ENCODE measurements at regions not wholly inside any gene's neighbourhood (a gene's known extent, or its start where the extent isn't known, plus 50 kb on each side); places are given as distances from the start of the nearest gene placed in this dataset.

DNA sequence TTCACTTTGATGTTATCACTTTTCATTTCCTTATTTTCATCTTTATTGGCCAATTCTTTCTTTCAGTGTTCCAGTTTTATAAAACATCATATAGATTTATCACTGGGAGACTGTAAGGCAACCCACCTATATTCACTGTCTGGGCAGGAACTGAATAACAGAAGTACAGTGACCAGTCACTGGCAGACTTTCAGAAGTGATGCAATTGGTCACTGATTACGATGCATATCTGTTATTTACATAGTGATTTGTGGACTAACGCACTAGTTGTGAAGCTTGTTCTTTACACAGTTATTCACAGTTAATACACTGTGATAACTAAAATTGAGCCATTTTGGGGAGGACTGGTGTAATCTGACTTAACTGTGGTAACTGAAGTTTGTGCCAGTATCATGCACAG lies 190.2 kb upstream of the DPH6 start:
- no peak for DNase-seq

DNA sequence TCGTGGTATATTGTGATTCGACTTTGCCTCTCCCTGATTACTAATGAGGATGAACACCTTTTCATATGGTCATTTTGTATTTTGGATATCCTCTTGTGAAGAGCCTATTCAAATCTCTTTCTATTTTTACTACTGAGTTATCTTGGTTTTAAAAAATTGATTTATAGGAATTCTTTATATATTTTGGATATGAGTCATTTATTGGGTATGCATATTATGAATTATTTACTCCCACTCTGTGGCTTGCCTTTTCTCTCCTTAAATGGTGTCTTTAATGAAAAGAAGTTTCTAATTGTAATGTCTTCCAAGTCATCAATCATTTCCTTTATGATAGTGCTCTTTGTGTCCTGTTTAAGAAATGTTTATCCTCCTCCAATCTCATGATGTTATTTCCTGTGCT lies 191.5 kb upstream of the DPH6 start:
- DNase-seq = no peak

GRCh38 chr15:35738370-35738769 lies 192.4 kb upstream of the DPH6 start:
- DNase-seq = no peak

DNA sequence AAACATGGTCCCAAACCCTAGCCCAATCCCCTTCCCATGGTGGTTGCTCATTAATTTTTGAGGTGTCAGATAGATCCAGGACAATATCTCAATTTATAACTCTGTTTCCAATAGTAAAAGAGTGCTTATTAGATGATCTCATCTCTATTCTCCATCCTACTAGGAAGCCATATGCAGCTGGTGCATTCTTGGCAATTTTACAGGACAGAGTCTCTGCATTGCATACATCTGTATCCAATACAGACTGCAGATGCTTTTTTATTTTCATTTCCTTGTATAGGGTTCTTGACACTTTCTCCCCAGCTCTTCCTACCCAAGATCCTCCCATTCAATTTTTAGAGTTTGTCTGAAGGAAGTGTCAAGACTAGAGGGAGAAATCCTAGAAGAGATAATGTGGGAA lies 194.8 kb upstream of the DPH6 start:
- DNase-seq = no peak

DNA sequence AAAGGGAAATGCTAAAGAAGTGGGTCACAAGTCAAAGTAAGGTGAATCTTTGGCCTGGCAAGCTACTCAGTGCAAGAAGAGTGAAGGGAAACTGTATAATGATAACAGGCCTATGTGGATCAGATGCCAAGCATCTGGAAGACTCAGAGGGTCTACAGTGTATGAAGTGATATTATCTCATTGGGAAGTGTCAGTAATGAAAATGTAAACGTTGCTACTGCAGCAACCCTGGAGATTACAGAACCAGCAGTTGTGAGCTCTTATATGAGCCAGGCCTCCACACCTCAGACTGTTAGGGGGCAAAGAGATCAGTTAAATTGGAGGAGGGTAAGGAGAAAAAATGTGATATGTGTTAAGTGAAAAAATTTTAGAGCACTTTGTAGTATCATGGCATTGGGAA lies 195.4 kb upstream of the DPH6 start:
- no peak for DNase-seq

DNA sequence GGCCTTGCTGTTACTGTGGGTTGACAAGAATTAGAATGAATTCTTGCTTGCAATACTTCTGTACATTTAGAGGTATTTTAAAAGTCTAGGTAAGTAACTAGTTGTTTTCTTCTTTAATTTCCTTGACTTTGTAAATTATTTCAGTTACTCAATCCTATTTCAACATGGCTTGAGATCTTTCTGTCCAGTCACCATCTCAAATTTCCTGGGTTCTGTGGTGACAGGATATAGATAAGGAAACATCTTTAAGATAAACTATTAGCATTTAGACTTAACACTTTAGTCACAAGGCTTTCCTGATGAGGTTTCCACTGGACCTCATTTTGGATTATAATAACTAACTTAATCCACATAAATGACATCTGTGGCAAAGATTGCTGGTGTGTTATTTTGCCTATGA lies 195.9 kb upstream of the DPH6 start:
- no peak for DNase-seq

DNA sequence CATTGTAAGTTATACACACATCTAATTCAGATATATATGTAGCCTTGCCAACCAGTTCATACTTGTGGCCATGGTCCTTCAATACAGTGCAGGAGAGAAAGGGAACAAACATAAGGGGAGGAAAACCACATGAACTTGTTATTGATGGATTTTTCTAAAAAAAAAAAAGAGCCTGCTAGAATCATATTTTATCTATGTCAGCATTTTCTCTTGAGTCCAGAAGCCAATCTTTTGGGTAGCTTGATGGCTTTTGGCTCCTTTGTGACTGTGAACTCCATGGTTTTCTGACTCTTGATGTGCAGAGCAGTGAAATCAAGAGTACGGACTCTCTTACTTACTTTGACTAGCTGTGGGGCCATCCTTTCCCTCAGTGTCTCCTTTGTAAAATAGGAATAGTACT lies 197.4 kb upstream of the DPH6 start:
- DNase-seq = no peak

DNA sequence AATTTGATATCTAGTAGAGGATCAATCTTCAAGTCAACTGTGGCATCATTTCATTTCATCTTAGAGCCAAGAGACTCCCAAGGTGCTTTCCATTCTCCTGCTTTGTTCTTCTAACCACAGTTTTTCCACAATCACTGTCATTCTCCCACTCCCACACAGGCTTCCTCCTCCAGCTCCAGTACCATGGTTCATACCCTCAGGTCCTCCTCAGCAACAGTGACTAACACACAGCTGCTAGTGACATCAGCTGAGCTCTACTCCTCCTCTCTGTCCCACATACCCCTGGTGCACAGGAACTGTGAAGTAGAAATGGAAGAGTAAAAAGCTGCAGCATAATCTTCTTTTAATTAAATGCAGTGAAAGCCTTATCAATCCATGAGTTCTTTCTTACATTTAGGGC lies 200.2 kb upstream of the DPH6 start:
- DNase-seq = no peak

DNA sequence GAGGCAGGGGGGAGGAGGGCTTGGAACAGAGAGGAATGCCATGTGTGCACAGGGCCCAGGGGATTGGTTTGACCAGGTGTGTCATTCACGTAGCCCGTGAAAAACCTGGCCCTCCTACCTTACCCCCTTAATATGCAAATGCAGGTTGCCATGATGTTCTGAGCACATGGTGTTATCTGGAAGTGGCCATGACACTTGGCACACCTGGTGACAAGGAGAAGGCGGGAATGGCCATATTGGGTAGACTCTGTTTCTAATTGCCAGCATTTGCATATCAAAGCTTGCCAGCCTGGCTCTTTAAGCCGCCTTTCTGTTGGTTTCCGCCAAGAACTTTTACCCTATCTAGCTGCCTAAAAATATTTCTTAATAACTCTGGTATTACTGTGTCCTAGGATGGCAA lies 202.1 kb upstream of the DPH6 start:
- no peak for DNase-seq

DNA sequence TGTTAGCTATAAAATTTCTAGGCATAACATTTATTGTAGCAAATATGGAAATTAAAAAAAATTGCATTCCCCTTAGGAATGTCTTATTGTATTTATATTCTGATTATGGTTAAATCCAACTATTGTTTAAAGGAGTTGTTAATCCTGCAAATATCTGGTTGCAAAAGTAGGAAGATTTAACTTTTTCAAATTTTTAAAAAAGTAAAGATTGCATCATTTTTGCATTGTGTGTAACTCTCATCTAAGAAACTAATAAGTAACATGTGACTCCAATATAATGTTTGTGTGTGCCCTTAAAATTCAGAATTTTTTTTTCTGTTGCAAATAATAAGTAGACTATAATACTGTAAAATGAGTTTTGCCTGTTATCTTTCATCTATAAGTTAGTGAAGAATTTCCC lies 204.1 kb upstream of the DPH6 start:
- no peak for DNase-seq

- peak; percentile 3 to 23 for DNase-seq
These were observed 205.6 kb upstream of the DPH6 start for GRCh38 chr15:35751413-35752133.

DNA sequence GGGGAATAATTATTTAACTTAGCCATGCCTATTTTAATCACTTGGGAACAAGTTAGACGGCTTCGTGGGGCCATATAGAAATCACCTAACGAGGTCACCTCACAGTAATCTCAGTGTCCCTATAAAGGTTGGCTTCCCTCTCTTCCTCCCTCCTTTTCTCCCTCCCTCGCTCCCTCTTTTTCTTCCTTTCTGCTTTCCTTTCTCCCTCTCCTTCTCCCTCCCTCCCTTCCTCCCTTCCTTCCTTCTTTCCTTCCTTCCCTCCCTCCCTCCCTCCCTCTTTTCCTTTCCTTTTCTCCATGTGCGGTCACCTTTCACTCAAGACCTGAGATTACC lies 206.1 kb upstream of the DPH6 start:
- DNase-seq = no peak

DNA sequence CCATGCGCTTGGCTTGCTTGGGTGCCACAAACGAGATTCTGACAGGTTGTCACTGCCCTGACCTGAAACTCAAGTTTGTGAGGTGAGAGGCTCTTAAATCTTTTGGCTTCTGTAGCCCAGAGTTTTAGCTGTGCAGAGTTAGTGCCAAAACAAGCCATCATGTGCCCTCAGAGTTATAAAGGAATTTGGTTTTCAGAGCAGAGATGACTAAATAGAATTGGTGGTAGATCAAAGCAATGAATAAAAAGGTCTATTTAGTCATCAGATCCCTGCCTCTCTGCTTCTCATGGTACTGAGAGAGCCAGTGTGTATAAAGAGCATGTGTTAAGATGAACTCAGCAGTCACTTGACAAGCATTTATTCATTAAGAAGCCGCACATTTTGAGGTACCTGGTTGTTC lies 207.5 kb upstream of the DPH6 start:
- no peak for DNase-seq

DNA sequence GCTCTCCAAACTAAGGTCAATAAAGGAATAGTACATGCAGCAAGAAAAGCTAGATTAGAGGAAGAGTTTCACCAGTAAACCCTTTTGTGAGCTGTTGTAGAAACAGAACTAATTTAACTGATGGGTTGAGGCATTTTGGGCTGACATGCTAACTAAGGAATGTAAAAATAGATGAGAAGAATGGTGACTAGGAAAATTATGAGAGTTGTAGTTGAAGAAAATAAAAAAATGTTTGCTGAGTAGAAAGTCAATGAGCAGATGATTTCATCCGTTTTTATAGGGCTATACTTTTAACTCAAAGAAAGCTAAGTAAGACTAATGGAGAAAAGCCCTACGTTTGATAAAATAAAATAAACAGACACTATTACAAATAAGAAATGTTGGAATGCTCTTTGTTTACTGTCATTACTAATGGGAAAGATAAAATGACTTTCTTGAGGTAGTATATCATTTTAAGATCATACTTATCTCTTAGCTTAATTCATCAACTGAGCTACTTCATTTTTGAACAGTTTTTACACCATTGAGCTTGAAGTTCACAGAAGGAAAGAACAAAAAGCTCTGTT lies 209.4 kb upstream of the DPH6 start:
- DNase-seq = no peak

GRCh38 chr15:35756623-35757022 lies 210.7 kb upstream of the DPH6 start:
- DNase-seq = no peak

DNA sequence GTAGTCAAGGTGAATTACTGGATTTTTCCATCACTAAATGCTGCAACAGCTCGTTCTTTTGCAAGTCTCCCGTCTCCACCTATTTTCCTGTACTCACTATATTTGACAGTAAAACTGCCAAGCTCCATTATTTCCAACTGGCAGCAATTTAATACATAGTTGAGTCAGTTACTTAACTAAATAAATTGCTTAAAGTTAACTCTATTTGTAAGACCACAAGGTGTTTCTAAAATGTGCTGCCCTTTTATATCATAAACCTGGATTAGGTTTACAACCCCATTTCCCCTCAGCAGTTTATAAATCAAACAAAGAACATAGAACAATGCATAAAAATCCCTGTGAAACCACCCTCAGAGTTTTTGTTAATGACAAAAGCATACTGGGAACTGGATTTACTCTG lies 211.4 kb upstream of the DPH6 start:
- no peak for DNase-seq

- no peak for DNase-seq
These were observed 211.8 kb upstream of the DPH6 start for GRCh38 chr15:35757765-35758164.

DNA sequence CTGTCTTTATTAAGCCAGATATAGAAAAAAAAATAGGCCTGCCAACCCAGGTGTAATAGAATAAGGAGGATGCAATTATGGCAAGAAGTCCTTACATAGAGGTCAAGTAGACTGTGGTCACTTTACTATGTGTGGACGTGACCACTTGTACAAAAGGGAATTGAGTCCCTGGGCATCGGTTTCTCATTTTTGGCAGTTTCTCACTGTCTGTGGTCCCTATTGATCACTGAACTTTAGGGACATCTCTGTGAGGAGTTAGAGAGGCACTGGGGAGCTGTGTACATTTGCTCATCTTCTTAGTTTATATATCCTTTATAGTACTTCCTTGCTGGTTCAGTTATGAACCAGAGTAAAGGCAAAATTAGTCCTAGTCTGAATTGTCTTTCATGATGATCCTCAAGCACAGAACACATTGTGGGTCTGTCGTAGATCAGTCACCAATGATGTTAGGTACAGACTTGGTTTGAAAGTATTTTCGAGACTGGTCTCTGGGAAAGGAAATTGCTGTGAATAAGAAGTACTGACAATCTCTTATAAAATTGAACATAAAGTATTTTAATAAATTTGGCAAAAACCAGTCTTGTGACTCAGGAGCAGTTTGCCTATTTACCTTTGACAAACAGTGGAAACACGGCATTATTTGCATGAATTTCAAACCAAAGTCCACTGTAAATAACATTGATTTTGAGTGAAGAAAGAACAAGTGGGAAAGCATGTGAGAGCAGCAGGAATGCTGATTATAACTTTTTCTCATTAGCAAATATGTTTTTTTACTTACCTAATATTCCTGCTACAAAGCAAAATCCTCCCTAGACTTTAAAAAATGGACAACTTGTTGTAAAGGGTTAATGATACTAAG lies 218.9 kb upstream of the DPH6 start:
- DNase-seq = no peak

GRCh38 chr15:35768949-35769348 lies 223.0 kb upstream of the DPH6 start:
- no peak for DNase-seq

- no peak for DNase-seq
These were observed 223.7 kb upstream of the DPH6 start for GRCh38 chr15:35769656-35770055.

GRCh38 chr15:35771746-35772442 lies 225.9 kb upstream of the DPH6 start:
- no peak for DNase-seq

DNA sequence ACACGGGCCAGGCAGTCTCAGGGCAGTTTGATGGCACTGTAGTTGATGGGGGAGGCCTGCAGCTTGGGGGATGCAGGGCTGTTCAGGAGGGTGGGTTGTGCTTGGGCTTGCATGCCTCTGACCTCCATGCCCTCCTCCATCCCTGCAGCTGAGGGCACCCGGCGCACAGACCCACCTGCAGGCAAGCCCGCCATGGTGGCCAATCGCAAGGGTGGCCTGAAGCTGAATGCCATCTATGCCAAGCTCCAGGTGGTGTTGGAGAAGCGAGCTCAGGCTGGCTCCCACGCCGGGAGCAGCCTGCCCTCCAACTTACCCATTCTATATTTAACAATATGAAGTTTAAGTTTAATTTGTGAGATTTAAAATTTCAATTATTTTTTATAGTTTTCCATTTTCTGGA lies 228.7 kb upstream of the DPH6 start:
- DNase-seq = no peak

DNA sequence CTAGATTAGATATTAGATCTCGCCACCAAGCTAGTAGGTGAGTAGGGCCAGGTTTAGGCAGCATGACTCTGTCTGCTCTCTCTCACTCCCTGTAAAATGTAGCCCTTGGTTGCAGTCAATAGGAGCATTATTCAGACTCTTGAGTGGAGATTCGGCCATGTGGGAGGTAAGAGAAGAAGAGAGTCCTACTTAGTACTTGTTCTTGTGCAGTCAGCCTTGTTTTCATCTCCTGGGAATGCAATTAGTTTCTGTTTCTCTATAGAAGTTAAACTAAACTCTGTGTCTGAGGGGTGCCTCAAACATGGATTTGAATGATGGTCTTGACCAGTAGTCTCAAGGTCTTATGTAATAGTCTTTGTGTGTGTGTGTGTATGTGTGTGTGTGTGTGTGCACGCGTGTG lies 229.5 kb upstream of the DPH6 start:
- DNase-seq = no peak

DNA sequence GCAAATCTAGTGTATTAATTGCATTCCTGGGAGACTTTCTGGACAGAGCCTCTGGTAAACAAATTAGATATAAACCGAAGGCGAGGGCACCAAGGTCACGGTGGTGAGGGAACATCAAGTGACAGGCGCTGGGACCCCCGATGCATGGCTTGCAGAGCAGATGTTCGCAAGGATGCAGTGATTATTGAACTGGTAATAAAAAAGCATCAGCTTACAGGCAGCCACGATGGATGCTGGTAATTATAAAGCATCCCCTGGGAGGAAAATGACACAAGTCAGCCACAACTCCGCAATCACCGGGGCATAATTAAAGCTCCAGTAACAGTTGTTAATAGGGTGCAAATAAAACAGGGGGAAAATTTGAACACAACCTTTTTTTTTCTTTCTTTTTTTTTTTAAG lies 231.1 kb upstream of the DPH6 start:
- DNase-seq = no peak
